GM23338 (cell line): ENCODE measurements at regions not wholly inside any gene's neighbourhood (a gene's known extent, or its start where the extent isn't known, plus 50 kb on each side); places are given as distances from the start of the nearest gene placed in this dataset.

ENCODE experiments used
- ATAC-seq: fragments of 200-7000 bp; cut with Tn5 transposase; 3 replicates; pipeline ENCODE4 v1.9.1; 2020
- DNase-seq: peaks from one replicate; pipeline ENCODE4 v3.0.0-alpha.2; 2015; ENCODE audit warnings: low spot score
- H2AFZ ChIP-seq: fragments of 200-600 bp; sonication (generic); 2 replicates; pipeline ENCODE4 v1.8.0; 2016; ENCODE audit warnings: antibody characterized with exemption, mild to moderate bottlenecking, moderate library complexity
- H3F3A ChIP-seq: fragments of 200-600 bp; sonication (generic); replicated peaks from 2 replicates; pipeline ENCODE4 v1.8.0; 2017; ENCODE audit warnings: antibody characterized with exemption, mixed run types, low read depth
- H3K27ac ChIP-seq: fragments of 200-600 bp; sonication (generic); 2 replicates; pipeline ENCODE4 v1.6.1; 2016; ENCODE audit warnings: low read depth
- H3K27me3 ChIP-seq: fragments of 200-600 bp; sonication (generic); 2 replicates; pipeline ENCODE4 v1.8.0; 2016; ENCODE audit warnings: mild to moderate bottlenecking, mixed run types, moderate library complexity; ENCODE audit not compliant: insufficient read depth
- H3K36me3 ChIP-seq: fragments of 200-600 bp; sonication (generic); 2 replicates; pipeline ENCODE4 v1.8.0; 2016; ENCODE audit warnings: mild to moderate bottlenecking; ENCODE audit not compliant: insufficient read depth
- H3K4me1 ChIP-seq: fragments of 200-600 bp; sonication (generic); 2 replicates; pipeline ENCODE4 v1.8.0; 2016; ENCODE audit warnings: mild to moderate bottlenecking, moderate library complexity; ENCODE audit not compliant: insufficient read depth
- H3K4me2 ChIP-seq: fragments of 200-600 bp; sonication (generic); 2 replicates; pipeline ENCODE4 v1.7.1; 2017; ENCODE audit warnings: mixed run types
- H3K4me3 ChIP-seq: fragments of 200-600 bp; sonication (generic); 2 replicates; pipeline ENCODE4 v1.6.1; 2016; ENCODE audit warnings: mixed run types
- H3K79me2 ChIP-seq: fragments of 200-600 bp; sonication (generic); replicated peaks from 2 replicates; pipeline ENCODE4 v1.8.0; 2017; ENCODE audit warnings: mild to moderate bottlenecking; ENCODE audit not compliant: insufficient read depth
- H3K9me2 ChIP-seq: fragments of 200-600 bp; sonication (generic); 2 replicates; pipeline ENCODE4 v1.8.0; 2017; ENCODE audit not compliant: insufficient read depth
- H4K20me1 ChIP-seq: fragments of 200-600 bp; sonication (generic); replicated peaks from 2 replicates; pipeline ENCODE4 v1.8.0; 2017; ENCODE audit warnings: mild to moderate bottlenecking; ENCODE audit not compliant: insufficient read depth
- H3K27ac Mint-ChIP-seq: 2 replicates; pipeline ENCODE4 v1.8.0; 2020; ENCODE audit warnings: inconsistent platforms, mild to moderate bottlenecking, moderate library complexity, mixed read lengths
- H3K27me3 Mint-ChIP-seq: 3 replicates; pipeline ENCODE4 v1.8.0; 2022; ENCODE audit warnings: low read depth, mild to moderate bottlenecking, moderate library complexity, mixed read lengths, inconsistent platforms; ENCODE audit not compliant: insufficient read depth, poor library complexity
- H3K36me3 Mint-ChIP-seq: 3 replicates; pipeline ENCODE4 v1.8.0; 2021; ENCODE audit warnings: low read depth, mild to moderate bottlenecking, inconsistent platforms, moderate library complexity, mixed read lengths
- H3K4me1 Mint-ChIP-seq: 3 replicates; pipeline ENCODE4 v1.8.0; 2020; ENCODE audit warnings: mild to moderate bottlenecking, inconsistent platforms, mixed read lengths
- H3K4me3 Mint-ChIP-seq: 3 replicates; pipeline ENCODE4 v1.8.0; 2021; ENCODE audit warnings: moderate library complexity, mild to moderate bottlenecking, inconsistent platforms, mixed read lengths
- H3K9me3 Mint-ChIP-seq: 3 replicates; pipeline ENCODE4 v1.8.0; 2020; ENCODE audit warnings: moderate library complexity, mild to moderate bottlenecking, inconsistent platforms, mixed read lengths
- CREB1 ChIP-seq: fragments of 250-450 bp; sonication (Bioruptor Pico); IDR thresholded peaks from 2 replicates; pipeline ENCODE4 v1.5.0; 2020; ENCODE audit warnings: low read depth, mild to moderate bottlenecking, moderate library complexity
- EZH2 ChIP-seq: fragments of 200-600 bp; sonication (generic); IDR thresholded peaks from one replicate; pipeline ENCODE4 v1.8.0; 2017; ENCODE audit warnings: antibody characterized with exemption, mild to moderate bottlenecking, low read depth; ENCODE audit not compliant: unreplicated experiment
- EZH2phosphoT487 ChIP-seq: fragments of 200-600 bp; sonication (generic); IDR thresholded peaks from one replicate; pipeline ENCODE4 v1.8.1; 2018; ENCODE audit warnings: antibody characterized with exemption; ENCODE audit not compliant: unreplicated experiment
- JUNB ChIP-seq: IDR thresholded peaks from one replicate; pipeline ENCODE4 v1.6.1; 2016; ENCODE audit warnings: antibody characterized with exemption; ENCODE audit not compliant: unreplicated experiment
- NANOG ChIP-seq: IDR thresholded peaks from 2 replicates; pipeline ENCODE4 v1.6.1; 2016; ENCODE audit warnings: antibody characterized with exemption, borderline replicate concordance
- POLR2AphosphoS5 ChIP-seq: IDR thresholded peaks from 2 replicates; pipeline ENCODE4 v1.6.1; 2016; ENCODE audit warnings: antibody characterized with exemption, low read depth
- STAT1 ChIP-seq: IDR thresholded peaks from one replicate; pipeline ENCODE4 v1.6.1; 2016; ENCODE audit warnings: antibody characterized with exemption; ENCODE audit not compliant: unreplicated experiment
- ZNF114 ChIP-seq: fragments of 250-450 bp; sonication (Bioruptor Pico); IDR thresholded peaks from 2 replicates; pipeline ENCODE4 v1.5.0; 2020; ENCODE audit warnings: mild to moderate bottlenecking, moderate library complexity
- ZNF331 ChIP-seq: fragments of 250-450 bp; sonication (Bioruptor Pico); IDR thresholded peaks from 2 replicates; pipeline ENCODE4 v1.5.0; 2020; ENCODE audit warnings: low read depth, mild to moderate bottlenecking, moderate library complexity
- TF ChIP-seq, protein P1 (sequence below): fragments of 250-450 bp; sonication (Bioruptor Pico); IDR thresholded peaks from 2 replicates; pipeline ENCODE4 v1.5.0; 2020; ENCODE audit warnings: mild to moderate bottlenecking, moderate library complexity
- TF ChIP-seq, protein P2 (sequence below): IDR thresholded peaks from one replicate; pipeline ENCODE4 v1.6.1; 2018; ENCODE audit warnings: antibody characterized with exemption; ENCODE audit not compliant: unreplicated experiment
- TF ChIP-seq, protein P3 (sequence below): IDR thresholded peaks from 2 replicates; pipeline ENCODE4 v1.6.1; 2016; ENCODE audit warnings: antibody characterized with exemption

DNA sequence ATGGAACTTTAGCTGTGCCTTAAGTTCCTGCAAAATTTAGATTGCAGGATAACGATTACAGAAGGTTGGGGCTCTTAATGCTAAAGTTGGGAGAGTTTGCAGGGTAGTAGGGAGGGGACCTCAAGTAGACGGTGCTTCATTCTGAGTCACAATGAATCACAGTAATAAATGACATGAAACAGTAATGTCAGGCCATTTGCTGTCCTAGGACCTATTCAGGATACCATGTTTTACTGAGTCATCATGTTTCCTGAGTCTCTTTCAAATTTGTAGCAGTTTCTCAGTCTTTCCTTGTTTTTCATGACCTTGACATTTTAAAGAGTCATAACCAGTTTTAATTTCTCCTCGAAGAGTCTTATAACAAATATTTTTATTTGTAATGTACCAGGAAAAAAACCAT, 406.9 kb upstream of the MAP3K7 start:
- H4K20me1 ChIP-seq, result no peaks in the 10 kb centered on the region
- H3K4me2 ChIP-seq, result no peak overlapping the region
- H3K4me1 Mint-ChIP-seq, result no peaks in the 10 kb centered on the region; the same call in 2 of the 3 replicates
- H3K79me2 ChIP-seq, result no peaks in the 10 kb centered on the region
- no peak overlapping the region for H3K27ac ChIP-seq
- no peaks in the 10 kb centered on the region for H3K36me3 Mint-ChIP-seq
- H3K27me3 ChIP-seq, result no peaks in the 10 kb centered on the region
- H3K27ac Mint-ChIP-seq, result no peak overlapping the region
- H2AFZ ChIP-seq, result no peak overlapping the region
- ATAC-seq (no peak), DNase-seq (no peak)
- TF ChIP-seq, protein P1, sequence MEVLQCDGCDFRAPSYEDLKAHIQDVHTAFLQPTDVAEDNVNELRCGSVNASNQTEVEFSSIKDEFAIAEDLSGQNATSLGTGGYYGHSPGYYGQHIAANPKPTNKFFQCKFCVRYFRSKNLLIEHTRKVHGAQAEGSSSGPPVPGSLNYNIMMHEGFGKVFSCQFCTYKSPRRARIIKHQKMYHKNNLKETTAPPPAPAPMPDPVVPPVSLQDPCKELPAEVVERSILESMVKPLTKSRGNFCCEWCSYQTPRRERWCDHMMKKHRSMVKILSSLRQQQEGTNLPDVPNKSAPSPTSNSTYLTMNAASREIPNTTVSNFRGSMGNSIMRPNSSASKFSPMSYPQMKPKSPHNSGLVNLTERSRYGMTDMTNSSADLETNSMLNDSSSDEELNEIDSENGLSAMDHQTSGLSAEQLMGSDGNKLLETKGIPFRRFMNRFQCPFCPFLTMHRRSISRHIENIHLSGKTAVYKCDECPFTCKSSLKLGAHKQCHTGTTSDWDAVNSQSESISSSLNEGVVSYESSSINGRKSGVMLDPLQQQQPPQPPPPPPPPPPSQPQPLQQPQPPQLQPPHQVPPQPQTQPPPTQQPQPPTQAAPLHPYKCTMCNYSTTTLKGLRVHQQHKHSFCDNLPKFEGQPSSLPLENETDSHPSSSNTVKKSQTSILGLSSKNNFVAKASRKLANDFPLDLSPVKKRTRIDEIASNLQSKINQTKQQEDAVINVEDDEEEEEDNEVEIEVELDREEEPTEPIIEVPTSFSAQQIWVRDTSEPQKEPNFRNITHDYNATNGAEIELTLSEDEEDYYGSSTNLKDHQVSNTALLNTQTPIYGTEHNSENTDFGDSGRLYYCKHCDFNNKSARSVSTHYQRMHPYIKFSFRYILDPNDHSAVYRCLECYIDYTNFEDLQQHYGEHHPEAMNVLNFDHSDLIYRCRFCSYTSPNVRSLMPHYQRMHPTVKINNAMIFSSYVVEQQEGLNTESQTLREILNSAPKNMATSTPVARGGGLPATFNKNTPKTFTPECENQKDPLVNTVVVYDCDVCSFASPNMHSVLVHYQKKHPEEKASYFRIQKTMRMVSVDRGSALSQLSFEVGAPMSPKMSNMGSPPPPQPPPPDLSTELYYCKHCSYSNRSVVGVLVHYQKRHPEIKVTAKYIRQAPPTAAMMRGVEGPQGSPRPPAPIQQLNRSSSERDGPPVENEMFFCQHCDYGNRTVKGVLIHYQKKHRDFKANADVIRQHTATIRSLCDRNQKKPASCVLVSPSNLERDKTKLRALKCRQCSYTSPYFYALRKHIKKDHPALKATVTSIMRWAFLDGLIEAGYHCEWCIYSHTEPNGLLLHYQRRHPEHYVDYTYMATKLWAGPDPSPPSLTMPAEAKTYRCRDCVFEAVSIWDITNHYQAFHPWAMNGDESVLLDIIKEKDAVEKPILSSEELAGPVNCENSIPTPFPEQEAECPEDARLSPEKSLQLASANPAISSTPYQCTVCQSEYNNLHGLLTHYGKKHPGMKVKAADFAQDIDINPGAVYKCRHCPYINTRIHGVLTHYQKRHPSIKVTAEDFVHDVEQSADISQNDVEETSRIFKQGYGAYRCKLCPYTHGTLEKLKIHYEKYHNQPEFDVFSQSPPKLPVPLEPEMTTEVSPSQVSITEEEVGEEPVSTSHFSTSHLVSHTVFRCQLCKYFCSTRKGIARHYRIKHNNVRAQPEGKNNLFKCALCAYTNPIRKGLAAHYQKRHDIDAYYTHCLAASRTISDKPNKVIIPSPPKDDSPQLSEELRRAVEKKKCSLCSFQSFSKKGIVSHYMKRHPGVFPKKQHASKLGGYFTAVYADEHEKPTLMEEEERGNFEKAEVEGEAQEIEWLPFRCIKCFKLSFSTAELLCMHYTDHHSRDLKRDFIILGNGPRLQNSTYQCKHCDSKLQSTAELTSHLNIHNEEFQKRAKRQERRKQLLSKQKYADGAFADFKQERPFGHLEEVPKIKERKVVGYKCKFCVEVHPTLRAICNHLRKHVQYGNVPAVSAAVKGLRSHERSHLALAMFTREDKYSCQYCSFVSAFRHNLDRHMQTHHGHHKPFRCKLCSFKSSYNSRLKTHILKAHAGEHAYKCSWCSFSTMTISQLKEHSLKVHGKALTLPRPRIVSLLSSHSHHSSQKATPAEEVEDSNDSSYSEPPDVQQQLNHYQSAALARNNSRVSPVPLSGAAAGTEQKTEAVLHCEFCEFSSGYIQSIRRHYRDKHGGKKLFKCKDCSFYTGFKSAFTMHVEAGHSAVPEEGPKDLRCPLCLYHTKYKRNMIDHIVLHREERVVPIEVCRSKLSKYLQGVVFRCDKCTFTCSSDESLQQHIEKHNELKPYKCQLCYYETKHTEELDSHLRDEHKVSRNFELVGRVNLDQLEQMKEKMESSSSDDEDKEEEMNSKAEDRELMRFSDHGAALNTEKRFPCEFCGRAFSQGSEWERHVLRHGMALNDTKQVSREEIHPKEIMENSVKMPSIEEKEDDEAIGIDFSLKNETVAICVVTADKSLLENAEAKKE (CRISPR knock-in tag), result no peak
- TF ChIP-seq JUNB (no peak), POLR2AphosphoS5 (no peak), ZNF114 (CRISPR knock-in tag) (no peak), CREB1 (CRISPR knock-in tag) (no peak), EZH2phosphoT487 (no peak), NANOG (no peak), EZH2 (no peak)
- H3K4me3 Mint-ChIP-seq, result no peak overlapping the region
- H3K27me3 Mint-ChIP-seq, result no peaks in the 10 kb centered on the region
- H3K36me3 ChIP-seq, result no peaks in the 10 kb centered on the region
- H3K4me1 ChIP-seq, result no peaks in the 10 kb centered on the region
- H3K9me3 Mint-ChIP-seq, result no peaks in the 10 kb centered on the region
- H3F3A ChIP-seq, result no peaks in the 10 kb centered on the region
- H3K4me3 ChIP-seq, result no peak overlapping the region
- H3K9me2 ChIP-seq, result no peaks in the 10 kb centered on the region

DNA sequence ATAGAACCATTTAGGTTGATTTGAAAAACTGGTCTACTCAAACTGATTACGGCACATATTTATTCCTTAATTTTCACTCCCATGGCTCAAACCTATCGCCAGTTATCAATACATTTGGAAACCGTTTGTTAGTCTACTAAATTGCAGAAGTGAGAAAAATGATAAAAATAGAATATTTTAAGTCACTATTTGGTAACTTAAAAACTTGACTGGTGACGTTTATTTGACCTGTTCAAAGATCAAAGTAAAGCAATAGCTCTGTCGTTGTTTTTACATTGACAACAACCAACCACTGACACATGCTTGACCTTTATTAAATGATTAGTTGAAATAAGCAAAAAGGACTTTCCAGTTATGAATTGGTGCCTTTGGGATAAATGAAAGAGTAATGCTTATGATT, 402.9 kb upstream of the MAP3K7 start:
- Histone ChIP-seq H3K4me2 (no peak overlapping the region), H2AFZ (no peak overlapping the region), H3K27ac (no peak overlapping the region), H3K4me3 (no peak overlapping the region), H3F3A (no peaks in the 10 kb centered on the region), H3K9me2 (no peaks in the 10 kb centered on the region), H4K20me1 (no peaks in the 10 kb centered on the region), H3K4me1 (no peaks in the 10 kb centered on the region), H3K79me2 (no peaks in the 10 kb centered on the region), H3K36me3 (no peaks in the 10 kb centered on the region), H3K27me3 (no peaks in the 10 kb centered on the region)
- no peak for ATAC-seq
- Mint-ChIP-seq H3K4me1 (no peaks in the 10 kb centered on the region; the same call in 2 of the 3 replicates), H3K36me3 (no peaks in the 10 kb centered on the region), H3K27ac (no peak overlapping the region), H3K9me3 (no peaks in the 10 kb centered on the region), H3K27me3 (no peaks in the 10 kb centered on the region), H3K4me3 (no peak overlapping the region)
- DNase-seq, result no peak
- no peak for TF ChIP-seq ZNF331 (CRISPR knock-in tag)
- TF ChIP-seq, protein P2, sequence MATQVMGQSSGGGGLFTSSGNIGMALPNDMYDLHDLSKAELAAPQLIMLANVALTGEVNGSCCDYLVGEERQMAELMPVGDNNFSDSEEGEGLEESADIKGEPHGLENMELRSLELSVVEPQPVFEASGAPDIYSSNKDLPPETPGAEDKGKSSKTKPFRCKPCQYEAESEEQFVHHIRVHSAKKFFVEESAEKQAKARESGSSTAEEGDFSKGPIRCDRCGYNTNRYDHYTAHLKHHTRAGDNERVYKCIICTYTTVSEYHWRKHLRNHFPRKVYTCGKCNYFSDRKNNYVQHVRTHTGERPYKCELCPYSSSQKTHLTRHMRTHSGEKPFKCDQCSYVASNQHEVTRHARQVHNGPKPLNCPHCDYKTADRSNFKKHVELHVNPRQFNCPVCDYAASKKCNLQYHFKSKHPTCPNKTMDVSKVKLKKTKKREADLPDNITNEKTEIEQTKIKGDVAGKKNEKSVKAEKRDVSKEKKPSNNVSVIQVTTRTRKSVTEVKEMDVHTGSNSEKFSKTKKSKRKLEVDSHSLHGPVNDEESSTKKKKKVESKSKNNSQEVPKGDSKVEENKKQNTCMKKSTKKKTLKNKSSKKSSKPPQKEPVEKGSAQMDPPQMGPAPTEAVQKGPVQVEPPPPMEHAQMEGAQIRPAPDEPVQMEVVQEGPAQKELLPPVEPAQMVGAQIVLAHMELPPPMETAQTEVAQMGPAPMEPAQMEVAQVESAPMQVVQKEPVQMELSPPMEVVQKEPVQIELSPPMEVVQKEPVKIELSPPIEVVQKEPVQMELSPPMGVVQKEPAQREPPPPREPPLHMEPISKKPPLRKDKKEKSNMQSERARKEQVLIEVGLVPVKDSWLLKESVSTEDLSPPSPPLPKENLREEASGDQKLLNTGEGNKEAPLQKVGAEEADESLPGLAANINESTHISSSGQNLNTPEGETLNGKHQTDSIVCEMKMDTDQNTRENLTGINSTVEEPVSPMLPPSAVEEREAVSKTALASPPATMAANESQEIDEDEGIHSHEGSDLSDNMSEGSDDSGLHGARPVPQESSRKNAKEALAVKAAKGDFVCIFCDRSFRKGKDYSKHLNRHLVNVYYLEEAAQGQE, result no peak
- TF ChIP-seq, protein P3, sequence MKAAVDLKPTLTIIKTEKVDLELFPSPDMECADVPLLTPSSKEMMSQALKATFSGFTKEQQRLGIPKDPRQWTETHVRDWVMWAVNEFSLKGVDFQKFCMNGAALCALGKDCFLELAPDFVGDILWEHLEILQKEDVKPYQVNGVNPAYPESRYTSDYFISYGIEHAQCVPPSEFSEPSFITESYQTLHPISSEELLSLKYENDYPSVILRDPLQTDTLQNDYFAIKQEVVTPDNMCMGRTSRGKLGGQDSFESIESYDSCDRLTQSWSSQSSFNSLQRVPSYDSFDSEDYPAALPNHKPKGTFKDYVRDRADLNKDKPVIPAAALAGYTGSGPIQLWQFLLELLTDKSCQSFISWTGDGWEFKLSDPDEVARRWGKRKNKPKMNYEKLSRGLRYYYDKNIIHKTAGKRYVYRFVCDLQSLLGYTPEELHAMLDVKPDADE, result no peak
- no peak for TF ChIP-seq NANOG
- no peak for TF ChIP-seq STAT1
